Upper lobe of right lung (tissue), 1 donor: ENCODE measurements at regions not wholly inside any gene's neighbourhood (a gene's known extent, or its start where the extent isn't known, plus 50 kb on each side); places are given as distances from the start of the nearest gene placed in this dataset.

Experiments used
- ATAC-seq: fragments of 200-7000 bp; cut with Tn5 transposase; one replicate; pipeline ENCODE4 v1.9.1; 2020; ENCODE audit warnings: mild to moderate bottlenecking, moderate library complexity
- DNase-seq: peaks from one replicate; pipeline ENCODE4 v3.0.0-alpha.2; 2020
- H3K27ac ChIP-seq: fragments of 200-600 bp; one replicate; pipeline ENCODE4 v1.8.0; 2022
- H3K27me3 ChIP-seq: fragments of 200-600 bp; one replicate; pipeline ENCODE4 v1.8.0; 2022; ENCODE audit warnings: mild to moderate bottlenecking
- H3K36me3 ChIP-seq: fragments of 200-600 bp; one replicate; pipeline ENCODE4 v1.8.0; 2022
- H3K4me1 ChIP-seq: fragments of 200-600 bp; one replicate; pipeline ENCODE4 v1.8.0; 2022
- H3K4me3 ChIP-seq: fragments of 200-600 bp; one replicate; pipeline ENCODE4 v1.8.0; 2022; ENCODE audit warnings: mild to moderate bottlenecking
- H3K9me3 ChIP-seq: fragments of 200-600 bp; one replicate; pipeline ENCODE4 v1.8.0; 2022
- intact Hi-C: fragments of 100-400 bp; cut with DNase I; formaldehyde crosslinking; loops from one replicate; pipeline ENCODE4 v1.11.0; 2022
- TF ChIP-seq, protein P1 (sequence below): fragments of 200-600 bp; IDR thresholded peaks from one replicate; pipeline ENCODE4 v1.8.0; 2022; ENCODE audit warnings: antibody characterized with exemption
- donor health status: DM: no; HTN: yes; CAD: no; lungs with severe emphysema.

DNA sequence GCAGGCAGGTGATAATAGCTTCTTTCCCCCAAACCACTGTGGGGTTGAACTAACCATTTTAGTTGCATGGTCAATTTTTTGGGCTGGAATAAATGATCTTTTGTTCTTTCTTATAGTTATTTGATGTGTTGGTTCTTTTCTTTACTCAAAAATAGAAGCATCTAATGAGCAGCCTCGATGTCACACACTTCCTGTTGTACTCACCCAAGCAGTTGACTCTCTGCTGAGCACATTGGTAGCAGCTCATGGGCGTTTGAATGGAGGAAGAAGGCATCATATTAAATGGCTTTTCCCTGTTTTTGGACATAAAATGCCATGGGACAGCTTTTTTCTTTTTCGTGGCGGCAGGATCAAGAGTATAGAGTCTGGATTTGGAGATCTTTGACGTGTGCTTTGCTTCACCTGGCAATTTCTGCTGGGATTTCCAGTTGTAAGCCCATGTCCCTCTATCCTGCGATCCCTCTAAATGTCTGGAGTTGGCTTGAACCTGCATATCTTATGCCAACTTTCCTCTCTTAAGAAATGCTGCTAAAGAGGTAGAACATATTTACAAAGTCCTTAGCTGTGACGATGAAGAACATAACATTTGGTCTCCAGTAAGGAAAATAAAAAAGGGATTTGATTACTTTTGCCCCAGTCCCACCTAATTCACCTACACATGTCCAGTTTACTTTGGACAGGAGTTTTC is 268.3 kb downstream of the PRL start:
- ATAC-seq, result no peak
- intact Hi-C loops, result no loop called here
- Histone ChIP-seq H3K4me1 (peaks cover 34% of the 10 kb centered on the region), H3K4me3 (no peak overlapping the region), H3K27ac (no peak overlapping the region), H3K27me3 (no peaks in the 10 kb centered on the region), H3K9me3 (no peaks in the 10 kb centered on the region), H3K36me3 (no peaks in the 10 kb centered on the region)
- DNase-seq, result no peak
- TF ChIP-seq, protein P1, sequence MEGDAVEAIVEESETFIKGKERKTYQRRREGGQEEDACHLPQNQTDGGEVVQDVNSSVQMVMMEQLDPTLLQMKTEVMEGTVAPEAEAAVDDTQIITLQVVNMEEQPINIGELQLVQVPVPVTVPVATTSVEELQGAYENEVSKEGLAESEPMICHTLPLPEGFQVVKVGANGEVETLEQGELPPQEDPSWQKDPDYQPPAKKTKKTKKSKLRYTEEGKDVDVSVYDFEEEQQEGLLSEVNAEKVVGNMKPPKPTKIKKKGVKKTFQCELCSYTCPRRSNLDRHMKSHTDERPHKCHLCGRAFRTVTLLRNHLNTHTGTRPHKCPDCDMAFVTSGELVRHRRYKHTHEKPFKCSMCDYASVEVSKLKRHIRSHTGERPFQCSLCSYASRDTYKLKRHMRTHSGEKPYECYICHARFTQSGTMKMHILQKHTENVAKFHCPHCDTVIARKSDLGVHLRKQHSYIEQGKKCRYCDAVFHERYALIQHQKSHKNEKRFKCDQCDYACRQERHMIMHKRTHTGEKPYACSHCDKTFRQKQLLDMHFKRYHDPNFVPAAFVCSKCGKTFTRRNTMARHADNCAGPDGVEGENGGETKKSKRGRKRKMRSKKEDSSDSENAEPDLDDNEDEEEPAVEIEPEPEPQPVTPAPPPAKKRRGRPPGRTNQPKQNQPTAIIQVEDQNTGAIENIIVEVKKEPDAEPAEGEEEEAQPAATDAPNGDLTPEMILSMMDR, result no peak

DNA sequence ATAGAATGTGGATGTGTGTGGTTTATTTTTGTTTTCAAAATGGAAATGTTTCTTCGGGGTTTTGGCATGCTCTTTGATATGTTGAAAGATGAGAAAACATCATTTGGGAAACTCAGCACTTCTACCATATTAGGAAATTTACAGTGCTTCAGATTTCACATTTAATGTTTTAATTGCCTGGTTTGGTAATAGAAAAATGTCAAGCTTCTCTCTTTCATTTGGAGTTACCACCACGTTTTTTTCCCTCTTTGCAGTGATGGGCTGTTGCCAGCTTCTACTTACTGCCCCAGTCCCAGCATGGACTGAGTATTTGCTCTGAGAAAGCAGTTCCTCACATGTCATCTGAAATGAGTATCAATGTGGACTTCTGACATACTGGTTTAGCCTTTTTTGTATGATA is 267.7 kb downstream of the PRL start:
- Histone ChIP-seq H3K27me3 (no peaks in the 10 kb centered on the region), H3K36me3 (no peaks in the 10 kb centered on the region), H3K4me3 (no peak overlapping the region), H3K4me1 (peaks cover 34% of the 10 kb centered on the region), H3K9me3 (no peaks in the 10 kb centered on the region), H3K27ac (no peak overlapping the region)
- DNase-seq (no peak), ATAC-seq (no peak)
- TF ChIP-seq, protein P1, result no peak
- intact Hi-C loops, result no loop called here

DNA sequence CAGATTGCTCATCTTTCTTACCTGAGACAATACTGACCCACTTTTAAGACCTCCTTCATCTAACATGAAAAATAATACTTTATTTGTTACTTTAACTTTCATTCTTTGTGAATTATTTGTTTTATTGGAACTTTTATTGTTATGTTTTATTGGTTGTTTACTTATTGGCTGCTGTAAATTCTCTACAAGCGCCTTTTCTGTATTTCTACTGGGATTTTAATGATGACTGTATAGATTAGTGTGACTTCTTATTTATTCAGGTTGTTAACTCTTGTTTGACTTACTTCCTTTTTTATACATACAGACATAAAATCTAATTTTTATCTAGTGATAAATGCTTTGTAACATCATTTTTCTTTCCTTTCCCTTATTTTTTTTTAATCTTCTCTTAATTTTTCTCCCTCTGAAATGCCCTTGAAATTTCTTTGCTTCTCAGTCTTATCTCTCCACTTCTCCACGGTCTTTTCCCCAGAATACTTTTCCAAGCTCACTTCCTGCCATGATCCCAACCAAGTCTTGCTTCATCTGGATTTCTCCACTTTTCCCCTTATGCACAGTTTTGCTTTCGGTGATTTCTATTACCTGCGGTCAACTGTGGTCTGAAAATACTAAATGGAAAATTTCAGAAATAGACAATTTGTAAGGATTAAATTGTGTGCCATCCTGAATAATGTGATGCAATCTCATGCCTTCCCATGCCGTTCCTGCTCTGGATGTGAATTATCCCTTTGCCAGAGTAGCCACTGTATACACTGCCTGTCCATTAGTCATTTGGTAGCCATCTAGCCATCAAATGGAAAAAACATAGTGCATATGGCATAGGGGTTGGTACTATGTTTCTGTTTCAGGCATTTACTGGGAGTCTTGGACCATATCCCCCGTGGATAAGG is 265.9 kb downstream of the PRL start:
- H3K4me1 ChIP-seq, result peaks cover 26% of the 10 kb centered on the region
- DNase-seq, result no peak
- no peaks in the 10 kb centered on the region for H3K27me3 ChIP-seq
- TF ChIP-seq, protein P1, result no peak
- intact Hi-C loops, result no loop called here
- no peak overlapping the region for H3K27ac ChIP-seq
- H3K9me3 ChIP-seq, result no peaks in the 10 kb centered on the region
- no peaks in the 10 kb centered on the region for H3K36me3 ChIP-seq
- no peak for ATAC-seq
- H3K4me3 ChIP-seq, result no peak overlapping the region

DNA sequence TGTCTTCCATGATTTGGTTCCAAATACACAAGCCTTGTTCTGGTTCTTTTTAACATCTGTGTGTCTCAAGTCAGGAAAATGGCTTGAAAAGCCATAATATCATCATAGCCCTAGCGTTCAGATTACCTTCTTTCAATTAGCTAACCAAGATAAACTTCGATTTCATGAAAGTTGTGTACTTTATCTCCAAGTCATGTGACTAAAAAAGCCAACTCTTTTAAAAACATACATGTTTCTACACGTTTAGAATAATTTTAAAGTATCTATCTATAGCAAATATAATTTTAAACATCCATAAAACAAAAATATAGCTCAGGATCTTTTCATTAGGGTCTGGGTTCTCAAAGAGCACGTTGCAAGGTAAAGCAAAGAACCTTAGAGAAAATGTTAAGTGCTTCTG is 261.1 kb downstream of the PRL start:
- ATAC-seq, result no peak
- no peak overlapping the region for H3K27ac ChIP-seq

DNA sequence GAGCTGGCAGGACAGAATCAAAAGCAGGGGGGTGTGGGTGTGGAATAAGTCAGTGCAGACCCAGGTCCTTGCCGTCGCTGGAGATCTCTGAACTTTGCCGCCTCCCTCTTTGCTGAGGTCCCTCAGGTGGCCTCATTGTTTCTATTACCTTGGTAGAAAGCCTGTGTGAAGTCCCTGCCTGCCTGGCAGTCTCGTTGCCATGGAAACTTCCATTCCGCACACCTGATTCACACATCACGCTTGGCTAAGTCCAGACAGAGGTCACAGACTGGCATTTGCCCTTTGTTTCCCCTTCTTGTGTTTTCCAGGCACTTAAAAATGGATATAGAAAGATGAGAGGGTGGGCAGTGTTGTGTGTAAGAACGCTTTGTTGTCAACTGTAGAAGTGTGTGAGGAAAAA is 260.6 kb downstream of the PRL start:
- DNase-seq, result no peak
- H3K4me3 ChIP-seq, result no peak overlapping the region
- peak; percentile 63 for ATAC-seq
- no peaks in the 10 kb centered on the region for H3K27me3 ChIP-seq
- peaks cover 11% of the 10 kb centered on the region for H3K9me3 ChIP-seq
- no peak overlapping the region for H3K27ac ChIP-seq
- intact Hi-C loops, result no loop called here
- H3K4me1 ChIP-seq, result no peaks in the 10 kb centered on the region
- TF ChIP-seq, protein P1, result no peak
- no peaks in the 10 kb centered on the region for H3K36me3 ChIP-seq

More for the DNA sequence above, 261.1 kb downstream of the PRL start:
- H3K27me3 ChIP-seq, result no peaks in the 10 kb centered on the region
- TF ChIP-seq, protein P1, result no peak
- H3K4me1 ChIP-seq, result no peaks in the 10 kb centered on the region
- no peaks in the 10 kb centered on the region for H3K36me3 ChIP-seq
- intact Hi-C loops, result no loop called here
- peaks cover 7% of the 10 kb centered on the region for H3K9me3 ChIP-seq
- DNase-seq, result no peak
- H3K4me3 ChIP-seq, result no peak overlapping the region
